HG03460 (cell line): ENCODE measurements at regions not wholly inside any gene's neighbourhood (a gene's known extent, or its start where the extent isn't known, plus 50 kb on each side); places are given as distances from the start of the nearest gene placed in this dataset.
"Not testable (repeated sequence)": the region's sequence is repeated elsewhere in the genome, so short reads cannot be mapped to it uniquely, and the experiment has no call there.

Experiments used
- ATAC-seq: cut with Tn5 transposase; IDR thresholded peaks from one replicate; pipeline ENCODE4 v1.9.1; 2021; ENCODE audit not compliant: unreplicated experiment

- not testable (repeated sequence) for ATAC-seq
Measured at GRCh38 chr18:8531084-8531483, 78.2 kb upstream of the RAB12 start.

- ATAC-seq = no peak
Measured at GRCh38 chr18:8536231-8536630, 73.0 kb upstream of the RAB12 start.

DNA sequence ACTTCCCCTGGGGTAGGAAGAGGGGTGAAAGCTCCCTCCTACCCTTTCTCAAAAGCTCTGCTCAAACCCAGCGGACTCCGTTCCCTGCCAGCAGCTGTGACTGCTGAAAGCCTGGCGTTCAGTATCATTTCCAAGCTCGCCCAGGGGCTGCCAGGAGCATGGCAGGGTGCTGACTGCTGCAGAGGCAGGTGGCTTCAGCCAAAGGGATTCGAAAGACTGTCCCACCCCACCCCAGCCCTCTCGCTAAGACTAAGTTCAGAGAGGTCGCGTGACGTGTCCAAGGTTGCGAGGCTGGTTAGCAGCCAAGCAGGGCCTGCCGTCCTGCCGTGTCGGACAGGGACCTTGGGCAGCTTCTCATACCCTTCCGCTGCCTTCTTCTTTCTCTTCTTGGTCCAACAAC, 72.3 kb upstream of the RAB12 start:
- no peak for ATAC-seq

DNA sequence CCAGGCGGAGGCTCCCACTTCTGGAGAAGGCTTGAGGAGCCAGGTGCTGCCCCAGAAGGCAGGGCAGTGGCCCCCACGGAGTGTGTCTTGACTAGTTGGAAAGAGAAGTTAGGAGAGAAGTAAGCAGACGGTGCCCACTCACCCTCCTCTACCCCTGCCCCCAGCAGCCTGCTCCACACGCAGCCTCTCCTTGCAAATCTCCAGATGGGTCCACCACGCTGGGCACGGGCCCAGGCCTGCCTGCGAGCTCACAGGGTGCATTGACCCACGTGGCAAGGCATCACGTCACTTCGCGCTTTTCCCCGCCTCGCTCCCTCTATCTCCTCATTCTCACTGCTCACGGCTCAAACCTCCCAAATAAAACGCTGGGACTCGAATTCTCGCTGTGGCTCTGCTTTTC, 71.8 kb upstream of the RAB12 start:
- no peak for ATAC-seq

GRCh38 chr18:8538935-8539334, 70.3 kb upstream of the RAB12 start:
- no peak for ATAC-seq

GRCh38 chr18:8546677-8547076, 62.6 kb upstream of the RAB12 start:
- no peak for ATAC-seq

- ATAC-seq = no peak
Measured at GRCh38 chr18:8548186-8548585, 61.1 kb upstream of the RAB12 start.

DNA sequence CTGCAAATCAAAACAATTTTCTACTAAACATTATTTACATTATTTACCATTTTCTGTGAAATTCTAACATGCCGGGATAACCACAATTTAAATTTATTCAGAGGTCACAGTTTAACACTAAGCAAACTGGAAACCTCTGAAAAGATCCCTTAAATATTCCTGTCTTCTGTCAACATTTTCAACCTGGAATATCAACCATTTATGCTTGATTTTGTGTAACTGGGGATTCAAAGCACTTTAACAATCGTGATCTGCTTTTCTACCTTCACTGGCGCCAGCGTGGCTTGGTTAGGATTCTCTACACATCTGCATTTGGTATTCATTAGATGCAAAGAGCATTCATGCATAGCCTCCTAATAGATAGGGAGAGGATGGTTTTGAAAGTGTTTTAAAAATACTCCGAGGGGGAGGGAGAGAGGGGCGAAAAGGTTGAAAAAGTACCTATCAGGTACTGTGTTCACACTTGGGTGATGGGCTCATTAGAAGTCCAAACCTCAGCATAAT, 59.9 kb upstream of the RAB12 start:
- ATAC-seq = no peak

DNA sequence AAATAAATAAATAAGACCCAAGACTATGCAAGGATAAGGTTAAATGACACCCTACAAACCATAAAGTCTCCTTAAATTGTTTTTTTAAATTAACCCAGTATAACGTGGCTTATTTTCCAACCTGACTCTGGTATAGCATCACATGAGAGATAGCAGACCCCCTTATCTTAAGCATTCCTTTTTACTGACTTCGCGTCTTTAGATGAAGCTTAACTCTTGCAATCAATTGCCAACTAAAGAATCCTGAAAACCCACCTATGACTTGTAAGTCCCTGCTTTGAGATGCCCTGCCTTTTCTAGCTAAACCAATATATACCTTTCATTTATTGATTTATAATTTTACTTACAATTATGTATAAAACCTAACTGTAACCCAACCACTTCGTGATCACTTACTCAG, 57.1 kb upstream of the RAB12 start:
- no peak for ATAC-seq

DNA sequence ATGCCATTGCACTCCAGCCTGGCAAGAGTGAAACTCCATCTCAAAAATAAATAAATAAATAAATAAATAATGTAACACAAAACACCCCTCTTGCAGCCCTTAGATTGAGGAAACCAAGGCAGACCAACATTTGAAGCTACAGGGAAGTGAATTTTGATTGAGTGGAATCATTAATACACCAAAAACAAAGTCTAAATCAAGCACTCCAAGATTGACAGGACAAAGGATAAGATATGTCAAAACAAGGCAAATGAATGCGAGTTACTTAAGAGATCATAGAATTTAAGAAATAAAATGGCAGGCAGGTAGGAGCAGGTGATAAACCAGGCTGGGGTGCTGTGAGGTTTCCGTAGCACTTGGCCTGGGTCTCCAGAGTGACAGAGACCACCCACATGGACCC, 54.9 kb upstream of the RAB12 start:
- no peak for ATAC-seq

DNA sequence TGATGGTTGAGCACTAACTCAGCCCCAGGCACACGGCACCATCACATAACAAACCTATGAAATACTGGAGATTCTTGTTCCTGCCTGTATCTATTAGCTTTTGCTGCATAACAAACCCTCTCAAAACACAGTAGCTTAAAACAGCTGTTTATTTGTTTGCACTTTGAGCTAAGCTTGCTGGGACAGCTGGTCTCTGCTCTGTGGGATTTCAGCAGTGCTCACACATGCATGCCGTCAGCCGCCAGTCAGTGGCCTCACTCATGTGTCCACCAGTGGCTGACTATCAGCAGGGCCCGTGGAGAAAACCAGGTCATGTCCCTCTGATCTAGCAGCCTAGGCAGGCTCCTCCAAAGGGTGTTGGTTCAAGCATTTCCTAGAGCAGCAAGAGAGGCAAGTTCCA, 52.8 kb upstream of the RAB12 start:
- ATAC-seq = no peak
